Activated T-cell treated with anti-CD3 and anti-CD28 coated beads, Interleukin-2, amount 50 U/mL, for 48 hours (primary cell): ENCODE measurements at regions not wholly inside any gene's neighbourhood (a gene's known extent, or its start where the extent isn't known, plus 50 kb on each side); places are given as distances from the start of the nearest gene placed in this dataset.
"Not testable (repeated sequence)": the region's sequence is repeated elsewhere in the genome, so short reads cannot be mapped to it uniquely, and the experiment has no call there.

Experiments used
- DNase-seq, 2 experiments: peaks; one replicate each; pipeline ENCODE4 v3.0.0-alpha.2; 2020

- no peak for DNase-seq
These were observed 1144.2 kb downstream of the FAT4 start for GRCh38 chr4:126458993-126459392.

- no peak for DNase-seq
These were observed 1150.6 kb downstream of the FAT4 start for GRCh38 chr4:126465341-126465740.

GRCh38 chr4:126466848-126467247, 1152.1 kb downstream of the FAT4 start:
- no peak for DNase-seq

DNA sequence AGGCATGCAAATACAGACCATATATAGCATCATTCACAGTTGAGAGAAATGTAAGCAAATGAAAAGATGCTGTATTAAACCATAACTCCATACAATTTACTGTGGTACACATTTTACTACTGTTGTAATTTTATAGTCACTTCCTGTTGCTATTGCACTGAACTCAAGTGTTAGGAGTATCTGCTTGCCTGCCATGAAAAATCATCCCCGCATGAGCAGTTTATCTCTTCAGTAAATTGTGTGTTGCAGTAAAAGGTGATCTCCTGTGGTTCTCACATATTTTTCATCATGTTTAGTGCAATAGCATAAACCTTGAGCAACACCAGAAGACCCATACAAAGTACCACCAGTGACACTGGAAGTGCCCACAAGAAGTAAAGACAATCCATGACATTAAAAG, 1153.4 kb downstream of the FAT4 start:
- no peak for DNase-seq

DNA sequence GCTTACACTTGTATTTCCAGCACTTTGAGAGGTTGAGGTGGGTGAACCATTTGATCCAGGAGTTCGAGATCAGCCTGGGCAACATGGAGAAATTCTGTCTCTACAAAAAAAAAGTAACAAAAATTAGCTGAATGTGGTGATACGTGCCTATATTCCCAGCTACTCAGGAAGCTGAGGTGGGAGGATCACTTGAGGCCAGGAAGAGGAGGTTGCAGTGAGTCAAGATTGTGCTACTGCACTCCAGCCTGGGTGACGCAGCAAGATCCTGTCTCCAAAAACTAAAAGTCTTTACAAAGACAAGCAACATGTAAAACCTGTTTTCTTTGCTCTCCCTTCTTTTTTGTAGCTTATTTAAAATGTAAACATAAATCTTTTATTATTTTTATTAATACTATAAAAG, 1156.1 kb downstream of the FAT4 start:
- DNase-seq: no peak

- DNase-seq: no peak
These were observed 1157.0 kb upstream of the INTU start for GRCh38 chr4:126475730-126476129.

GRCh38 chr4:126479709-126480108, 1153.0 kb upstream of the INTU start:
- no peak for DNase-seq

DNA sequence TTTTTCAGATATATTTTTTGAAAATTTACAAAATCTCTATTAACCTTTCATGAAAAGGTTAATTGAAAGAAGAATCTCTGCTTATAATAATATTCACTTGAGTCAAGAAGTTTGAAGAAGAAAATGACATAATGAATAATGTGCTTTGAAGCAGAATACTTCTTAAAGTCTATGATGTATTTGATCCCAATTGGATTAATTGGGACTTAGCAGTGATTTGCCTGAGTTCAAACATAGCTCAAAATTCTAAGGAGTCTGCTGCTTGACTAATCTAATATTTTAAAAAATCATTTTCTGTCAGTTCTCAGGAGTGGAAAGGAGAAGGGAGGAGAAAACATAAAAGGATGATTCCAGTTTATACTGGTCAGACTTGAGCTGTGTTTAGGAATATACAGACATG, 1150.4 kb upstream of the INTU start:
- DNase-seq: no peak

- DNase-seq: no peak
These were observed 1146.4 kb upstream of the INTU start for GRCh38 chr4:126486377-126486776.

DNA sequence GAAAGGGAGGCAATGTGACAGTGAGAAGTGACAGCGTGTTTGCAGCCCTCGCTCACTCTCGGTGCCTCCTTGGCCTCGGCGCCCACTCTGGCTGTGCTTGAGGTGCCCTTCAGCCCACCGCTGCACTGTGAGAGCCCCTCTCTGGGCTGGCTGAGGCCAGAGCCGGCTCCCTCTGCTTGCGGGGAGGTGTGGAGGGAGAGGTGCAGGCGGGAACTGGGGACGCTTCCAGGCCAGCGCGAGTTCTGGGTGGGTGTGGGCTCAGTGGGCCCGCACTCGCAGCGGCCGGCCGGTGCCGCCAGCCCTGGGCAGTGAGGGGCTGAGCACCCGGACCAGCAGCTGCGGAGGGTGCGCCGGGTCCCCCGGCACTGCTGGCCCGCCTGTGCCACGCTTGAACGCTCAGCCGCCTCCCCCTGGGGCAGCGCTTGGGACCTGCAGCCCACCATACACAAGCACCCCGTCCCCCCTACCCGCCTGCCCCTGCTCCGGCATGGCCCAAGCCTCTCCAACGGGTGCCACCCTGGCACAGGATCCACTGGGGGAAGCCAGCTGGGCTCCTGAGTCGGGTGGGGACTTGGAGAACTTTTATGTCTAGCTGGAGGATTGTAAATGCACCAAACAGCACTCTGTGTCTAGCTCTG, 1142.8 kb upstream of the INTU start:
- no peak for DNase-seq

- no peak for DNase-seq
These were observed 1137.5 kb upstream of the INTU start for GRCh38 chr4:126495163-126495752.

- DNase-seq: no peak
These were observed 1119.8 kb upstream of the INTU start for GRCh38 chr4:126512979-126513378.

DNA sequence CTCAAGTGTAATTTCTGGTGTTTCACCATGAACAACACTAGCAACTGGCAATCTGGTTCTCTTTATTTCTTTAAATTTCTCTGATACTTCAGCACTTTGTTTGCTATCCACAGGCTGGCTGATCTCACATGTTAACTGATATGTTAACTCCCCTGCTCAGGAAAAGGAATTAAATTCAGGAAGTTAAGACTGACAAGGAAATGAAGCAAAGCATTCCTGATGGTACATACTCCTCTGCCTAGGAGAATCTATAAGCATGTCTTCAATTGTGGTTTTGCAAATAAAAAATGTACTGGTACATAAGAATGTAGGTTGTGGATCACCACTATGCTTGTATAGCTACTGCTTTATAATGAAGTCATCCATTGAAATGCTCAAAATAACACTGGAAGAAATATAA, 1119.2 kb upstream of the INTU start:
- DNase-seq: no peak

GRCh38 chr4:126520731-126521130, 1112.0 kb upstream of the INTU start:
- DNase-seq: no peak

- DNase-seq: not testable (repeated sequence)
These were observed 1107.4 kb upstream of the INTU start for GRCh38 chr4:126525400-126525799.

- DNase-seq: no peak
These were observed 1106.4 kb upstream of the INTU start for GRCh38 chr4:126526335-126526734.

DNA sequence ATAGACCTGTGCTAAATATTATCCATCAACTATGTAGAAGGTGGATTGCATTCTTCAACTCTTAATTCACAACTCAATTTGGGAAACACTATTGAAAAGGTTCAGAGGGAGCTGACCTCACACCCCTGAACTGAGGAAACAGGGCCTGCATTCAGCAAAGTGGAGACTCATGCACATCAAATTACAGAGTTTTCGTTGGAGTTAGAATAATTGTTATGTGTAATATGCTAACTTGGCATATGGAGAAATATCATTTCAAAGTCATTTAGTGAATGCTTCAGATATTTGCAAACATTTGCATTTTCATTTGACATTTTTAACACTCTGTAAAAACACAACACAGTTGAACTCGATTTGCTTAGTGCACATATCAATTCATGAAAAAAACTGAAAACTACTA, 1102.8 kb upstream of the INTU start:
- DNase-seq: no peak

DNA sequence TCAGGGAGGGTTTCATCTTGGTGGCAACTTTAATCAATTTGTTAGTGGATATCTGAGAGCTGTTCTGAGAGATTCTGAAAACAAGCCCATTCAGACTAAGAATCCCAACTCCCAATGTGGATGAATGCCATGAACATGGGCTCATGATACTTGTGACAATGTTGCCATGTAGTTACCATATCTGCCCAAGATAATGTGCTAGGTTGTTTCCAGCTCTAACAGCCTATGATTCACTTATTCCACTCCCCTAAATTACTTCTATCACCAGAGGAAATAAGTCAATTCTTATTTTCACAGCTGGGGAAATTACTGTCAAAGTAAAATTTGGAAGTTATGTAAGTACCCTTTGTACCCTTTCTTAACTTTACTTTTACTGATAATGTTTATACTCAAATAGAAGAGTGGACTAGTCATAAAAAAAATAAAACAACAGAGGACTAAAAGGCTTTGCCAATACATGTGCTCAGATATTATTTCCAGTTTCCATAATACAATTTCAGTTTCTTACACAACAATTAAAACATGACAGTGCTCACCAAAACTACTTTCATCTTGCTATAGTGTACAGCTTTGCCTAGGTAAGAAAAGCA, 1101.7 kb upstream of the INTU start:
- DNase-seq: no peak

DNA sequence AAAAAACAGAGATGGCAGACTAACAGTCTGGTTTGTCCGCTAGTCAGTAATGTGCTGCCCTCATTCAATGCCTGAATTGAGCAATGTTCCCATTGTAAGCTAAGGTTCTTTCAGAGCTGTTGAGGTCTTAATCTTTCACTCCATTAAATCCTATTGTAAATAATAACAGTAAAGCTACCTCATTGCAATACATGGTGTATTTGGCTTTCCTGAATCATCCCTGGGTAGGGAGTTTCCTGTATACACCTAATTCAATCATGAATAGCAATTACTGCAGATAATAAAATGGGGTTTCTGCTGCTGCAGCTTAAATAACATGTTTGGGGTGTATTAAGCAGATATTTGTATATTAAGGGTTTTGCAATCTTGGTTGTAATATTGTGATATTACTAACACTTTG, 1100.2 kb upstream of the INTU start:
- DNase-seq: no peak

DNA sequence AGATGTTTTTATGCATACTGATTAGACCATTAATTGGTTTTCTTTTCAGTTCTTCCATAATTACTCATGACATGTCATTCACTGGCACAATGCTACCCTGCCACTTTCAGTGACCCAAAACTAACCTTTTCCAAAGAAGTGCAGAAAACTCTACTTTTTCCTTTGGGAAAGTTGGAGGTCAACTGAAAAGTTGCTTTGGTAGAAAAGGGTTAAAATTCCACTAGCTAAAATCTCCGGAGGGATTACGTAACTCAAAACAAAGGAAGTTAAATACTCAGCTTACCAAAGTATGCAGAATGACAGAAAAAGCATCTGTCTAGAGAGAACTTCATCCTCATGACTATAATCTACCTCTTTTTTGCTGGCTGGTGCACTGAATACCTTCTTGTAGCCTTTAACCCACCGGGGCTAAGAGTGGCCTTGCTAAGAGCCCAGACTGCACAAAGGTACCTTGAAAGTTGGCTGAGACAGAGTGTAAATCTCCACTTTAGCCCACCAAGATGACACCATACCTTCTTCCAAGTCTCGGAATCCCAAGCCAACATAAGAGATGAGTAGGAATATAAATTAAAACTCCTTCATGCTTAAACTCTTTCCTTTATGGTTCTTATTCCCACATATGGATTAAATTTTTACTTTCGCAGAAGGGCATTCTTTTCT, 1099.5 kb upstream of the INTU start:
- DNase-seq: no peak

DNA sequence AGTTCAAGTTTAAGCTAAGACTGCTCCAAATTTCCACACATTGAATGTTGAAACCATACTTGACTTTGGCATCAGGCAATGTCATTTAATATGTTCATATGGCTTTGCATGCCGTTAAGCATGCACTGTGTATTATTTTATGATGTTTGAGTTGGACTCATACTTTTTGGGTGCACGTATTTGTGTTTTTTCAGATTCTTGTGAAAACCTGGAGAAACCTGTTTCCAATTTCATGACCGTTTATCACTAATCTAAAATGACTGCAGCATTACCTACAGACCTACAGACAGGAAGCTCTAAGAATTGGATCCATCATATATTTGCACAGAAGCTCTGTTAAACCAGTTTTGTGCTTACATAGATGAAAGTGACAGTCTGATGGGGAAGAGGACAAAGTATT, 1093.0 kb upstream of the INTU start:
- no peak for DNase-seq

- no peak for DNase-seq
These were observed 1090.9 kb upstream of the INTU start for GRCh38 chr4:126541820-126542219.

- no peak for DNase-seq
These were observed 1088.5 kb upstream of the INTU start for GRCh38 chr4:126544276-126544675.

DNA sequence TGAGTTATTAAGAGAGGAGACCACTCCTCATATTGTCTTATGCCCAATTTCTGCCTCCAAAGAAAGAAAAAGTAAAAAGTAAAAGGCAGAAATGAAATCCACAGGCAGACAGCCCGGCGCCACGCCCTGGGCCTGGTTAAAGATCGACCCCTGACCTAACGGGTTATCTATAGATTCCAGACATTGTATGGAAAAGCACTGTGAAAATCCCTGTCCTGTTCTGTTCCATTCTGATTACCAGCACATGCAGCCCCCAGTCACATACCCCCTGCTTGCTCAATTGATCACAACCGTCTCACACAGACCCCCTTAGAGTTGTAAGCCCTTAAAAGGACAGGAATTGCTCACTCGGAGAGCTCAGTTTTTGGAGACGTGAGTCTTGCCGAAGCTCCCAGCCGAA, 1086.6 kb upstream of the INTU start:
- not testable (repeated sequence) for DNase-seq
